ENCODE measurements at regions not wholly inside any gene's neighbourhood (a gene's known extent, or its start where the extent isn't known, plus 50 kb on each side); places are given as distances from the start of the nearest gene placed in this dataset.

- H3K18ac ChIP-seq (ENCODE audit: extremely low read depth, low read length) = no peak overlapping the region
- no peaks in the 10 kb centered on the region for H3K4me1 ChIP-seq (replicated peaks in 1 of 4; ENCODE audit: control insufficient read depth in 3 of 4, insufficient read depth in 4 of 4, low read length in 3 of 4)
- no peak overlapping the region for H3K14ac ChIP-seq (ENCODE audit: insufficient read length)
- peaks cover 0 to 1% (median 0%) of the 10 kb centered on the region in 4 experiments; a peak in 1 of 7 replicates for H3K27me3 ChIP-seq (replicated peaks in 1 of 4; ENCODE audit: control insufficient read depth in 3 of 4, extremely low read depth in 1 of 4, insufficient read depth in 3 of 4, low read length in 3 of 4)
- DNase-seq (ENCODE audit: low read depth in 1 of 2, low spot score in 2 of 2) (no peak), FAIRE-seq (no peak)
- no peak overlapping the region for H3K56ac ChIP-seq (replicated peaks; ENCODE audit: insufficient read length, low read depth, low read length)
- no peaks in the 10 kb centered on the region for H3K79me2 ChIP-seq (ENCODE audit: control insufficient read depth in 1 of 2, insufficient read depth in 2 of 2, low read length in 2 of 2)
- H4K91ac ChIP-seq (replicated peaks; ENCODE audit: insufficient read length, low read length) = no peak overlapping the region
- no peak overlapping the region for H3K23ac ChIP-seq (ENCODE audit: insufficient read length)
- H4K5ac ChIP-seq (ENCODE audit: insufficient read length, low read depth, low read length) = no peak overlapping the region
- H4K8ac ChIP-seq (ENCODE audit: extremely low read depth, insufficient read depth, low read length) = no peak overlapping the region
- no peaks in the 10 kb centered on the region for H3K23me2 ChIP-seq (ENCODE audit: low read depth, low read length)
- H2BK12ac ChIP-seq (ENCODE audit: low read depth, low read length) = no peak overlapping the region
- H3K9ac ChIP-seq (replicated peaks in 1 of 4; ENCODE audit: extremely low read depth in 1 of 4, low read depth in 3 of 4, low read length in 3 of 4) = no peak overlapping the region
- no peak overlapping the region for H3K4me3 ChIP-seq (ENCODE audit: extremely low read depth in 1 of 4, insufficient read depth in 2 of 4, low read depth in 3 of 4, low read length in 4 of 4)
- no peaks in the 10 kb centered on the region for H3K36me3 ChIP-seq (ENCODE audit: control insufficient read depth in 2 of 4, insufficient read depth in 4 of 4, low read length in 3 of 4)
- 84% methylated on average over 1 of the region's 1 CpG; no CpG with 5 or more reads in 1 of the 2 experiments for WGBS, 2 experiments (ENCODE audit: extremely low coverage in 1 of 2, insufficient coverage in 1 of 2, insufficient read length in 1 of 2, insufficient replicate concordance in 2 of 2, low coverage in 1 of 2, low lambda C conversion rate in 2 of 2, missing lambda C conversion rate in 1 of 2)
- no peak overlapping the region for H2BK120ac ChIP-seq (replicated peaks; ENCODE audit: low read depth, low read length)
- no peak overlapping the region for H2AFZ ChIP-seq (ENCODE audit: low read length)
- ChIA-PET CTCF (ENCODE audit: partially characterized antibody) (no interaction called here), POLR2A (ENCODE audit: partially characterized antibody) (no interaction called here)
- no peaks in the 10 kb centered on the region for H3K79me1 ChIP-seq (ENCODE audit: low read depth, low read length)
- no peak overlapping the region for H3K4ac ChIP-seq (replicated peaks; ENCODE audit: insufficient read length, low read depth, low read length)
- H3K4me2 ChIP-seq (ENCODE audit: insufficient read depth in 1 of 2, low read depth in 2 of 2, low read length in 2 of 2) = no peak overlapping the region
- H4K20me1 ChIP-seq (replicated peaks in 1 of 2; ENCODE audit: control insufficient read depth in 1 of 2, insufficient read depth in 2 of 2, low read length in 2 of 2) = no peaks in the 10 kb centered on the region
- H2BK15ac ChIP-seq (ENCODE audit: low read length) = no peak overlapping the region
- no peak overlapping the region for H2BK20ac ChIP-seq (ENCODE audit: low read length)
- no peak overlapping the region for H3K27ac ChIP-seq (ENCODE audit: low read depth, low read length)
- no peaks in the 10 kb centered on the region for H3K9me3 ChIP-seq (ENCODE audit: insufficient read depth in 2 of 2, low read depth in 1 of 2, low read length in 1 of 2)
- H2AK5ac ChIP-seq (ENCODE audit: low read depth, low read length) = no peak overlapping the region
- no peak overlapping the region for H2BK5ac ChIP-seq (ENCODE audit: low read depth, low read length)
- no peak for TF ChIP-seq JUN (IDR thresholded peaks at IDR 0.05; ENCODE audit: low read depth, low read length)
- TF ChIP-seq SP2 (IDR thresholded peaks at IDR 0.05; ENCODE audit: low read length) = no peak
- no peak for TF ChIP-seq EGR1 (IDR thresholded peaks at IDR 0.05; ENCODE audit: borderline replicate concordance, low read depth, low read length)
- no peak for TF ChIP-seq JUND (IDR thresholded peaks at IDR 0.05; ENCODE audit: low read length)
- no peak for TF ChIP-seq SP1 (IDR thresholded peaks at IDR 0.05; ENCODE audit: low read depth, low read length)
- TF ChIP-seq PHF8 (conservative IDR thresholded peaks at IDR 0.05; ENCODE audit: low read depth, low read length) = no peak
- TF ChIP-seq EZH2 (IDR thresholded peaks at IDR 0.05; ENCODE audit: low read depth, low read length, severe bottlenecking) = no peak
- no peak for TF ChIP-seq SIN3A (conservative IDR thresholded peaks at IDR 0.05 in 1 of 2, IDR thresholded peaks at IDR 0.05 in 1 of 2; ENCODE audit: low read depth in 1 of 2, low read length in 2 of 2)
Observed at GRCh38 chr5:143662020-143662419, 149.9 kb upstream of the HMHB1 start.
